ENCODE measurements at regions not wholly inside any gene's neighbourhood (a gene's known extent, or its start where the extent isn't known, plus 50 kb on each side); places are given as distances from the start of the nearest gene placed in this dataset.
A peak's percentile ranks its signal among the peaks of the same experiment; 100 is the strongest.

DNA sequence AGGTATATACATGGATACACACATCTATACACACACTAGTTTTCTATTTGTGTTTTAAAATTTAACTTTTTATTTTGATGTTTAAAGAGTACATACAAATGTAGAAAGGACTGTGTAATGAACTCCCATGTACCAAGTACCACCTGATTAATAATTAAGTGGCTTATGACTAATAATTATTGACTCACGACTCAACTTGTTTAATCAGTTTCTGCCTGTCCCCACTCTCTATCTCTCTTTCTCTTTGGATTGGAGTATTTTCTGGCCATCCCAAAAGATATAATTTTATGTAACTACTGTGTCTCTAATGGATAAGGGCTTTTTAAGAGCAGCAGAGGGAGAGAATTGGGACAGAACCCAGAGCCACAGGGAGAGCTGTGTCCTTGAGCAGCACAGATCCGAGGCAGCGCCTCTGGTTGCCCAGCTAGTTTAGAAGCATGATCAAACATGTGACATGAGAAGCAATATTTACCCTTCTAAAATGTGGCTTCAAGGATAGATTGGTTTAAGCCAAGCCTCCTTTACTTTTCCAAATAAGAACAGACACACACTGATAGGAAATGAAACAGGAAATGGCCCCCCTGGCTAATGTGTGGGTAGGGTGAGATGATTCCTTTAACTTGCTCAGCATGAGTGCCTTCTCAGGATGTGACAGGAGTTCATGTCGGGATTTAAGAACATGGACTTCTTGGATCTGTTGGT, 81.0 kb downstream of the ERMARD start:
- Histone ChIP-seq H3K14ac (ENCODE audit: low read length) (no peak overlapping the region), H3K4me2 (ENCODE audit: insufficient read depth, low read length, poor library complexity, severe bottlenecking) (no peak overlapping the region), H3K18ac (ENCODE audit: low read length) (no peak overlapping the region), H3K79me1 (ENCODE audit: low read depth, low read length) (no peaks in the 10 kb centered on the region), H3K27ac (replicated peaks; ENCODE audit: low read length) (no peak overlapping the region), H2BK15ac (ENCODE audit: low read length) (no peak overlapping the region), H3K4ac (ENCODE audit: low read length) (no peak overlapping the region), H3K4me1 (ENCODE audit: control insufficient read depth in 2 of 2, insufficient read depth in 1 of 2, low read depth in 1 of 2, low read length in 2 of 2) (peaks cover 3 to 6% of the 10 kb centered on the region in 2 donors), H3K23ac (ENCODE audit: low read depth, low read length, poor library complexity) (no peak overlapping the region), H2AFZ (ENCODE audit: low read length) (peak overlapping the region; percentile 64), H3K27me3 (ENCODE audit: control insufficient read depth in 3 of 3, insufficient read depth in 3 of 3, low read depth in 1 of 3, low read length in 3 of 3) (peaks cover 0 to 19% (median 2%) of the 10 kb centered on the region in 3 experiments), H3K9me3 (replicated peaks in 1 of 2; ENCODE audit: control insufficient read depth in 2 of 2, insufficient read depth in 1 of 2, low read depth in 1 of 2, low read length in 2 of 2) (no peaks in the 10 kb centered on the region), H2BK5ac (ENCODE audit: low read length) (no peak overlapping the region), H2AK5ac (ENCODE audit: low read depth, low read length) (no peak overlapping the region), H4K91ac (ENCODE audit: low read depth, low read length, poor library complexity) (no peak overlapping the region), H2BK12ac (ENCODE audit: low read length) (no peak overlapping the region), H2BK120ac (ENCODE audit: low read depth, low read length) (no peak overlapping the region), H3K36me3 (replicated peaks in 1 of 2; ENCODE audit: control insufficient read depth in 2 of 2, insufficient read depth in 2 of 2, low read length in 2 of 2) (no peaks in the 10 kb centered on the region), H3K4me3 (ENCODE audit: low read length in 2 of 2) (no peak overlapping the region), H4K8ac (ENCODE audit: low read depth, low read length) (no peak overlapping the region), H3K9ac (ENCODE audit: low read depth, low read length, poor library complexity) (no peak overlapping the region)
- DNase-seq (ENCODE audit: low spot score): no peak
- WGBS, 2 donors (ENCODE audit: extremely low coverage in 2 of 2, insufficient read length in 2 of 2, insufficient replicate concordance in 1 of 2): no CpG with 5 or more reads among the region's 4 CpGs

DNA sequence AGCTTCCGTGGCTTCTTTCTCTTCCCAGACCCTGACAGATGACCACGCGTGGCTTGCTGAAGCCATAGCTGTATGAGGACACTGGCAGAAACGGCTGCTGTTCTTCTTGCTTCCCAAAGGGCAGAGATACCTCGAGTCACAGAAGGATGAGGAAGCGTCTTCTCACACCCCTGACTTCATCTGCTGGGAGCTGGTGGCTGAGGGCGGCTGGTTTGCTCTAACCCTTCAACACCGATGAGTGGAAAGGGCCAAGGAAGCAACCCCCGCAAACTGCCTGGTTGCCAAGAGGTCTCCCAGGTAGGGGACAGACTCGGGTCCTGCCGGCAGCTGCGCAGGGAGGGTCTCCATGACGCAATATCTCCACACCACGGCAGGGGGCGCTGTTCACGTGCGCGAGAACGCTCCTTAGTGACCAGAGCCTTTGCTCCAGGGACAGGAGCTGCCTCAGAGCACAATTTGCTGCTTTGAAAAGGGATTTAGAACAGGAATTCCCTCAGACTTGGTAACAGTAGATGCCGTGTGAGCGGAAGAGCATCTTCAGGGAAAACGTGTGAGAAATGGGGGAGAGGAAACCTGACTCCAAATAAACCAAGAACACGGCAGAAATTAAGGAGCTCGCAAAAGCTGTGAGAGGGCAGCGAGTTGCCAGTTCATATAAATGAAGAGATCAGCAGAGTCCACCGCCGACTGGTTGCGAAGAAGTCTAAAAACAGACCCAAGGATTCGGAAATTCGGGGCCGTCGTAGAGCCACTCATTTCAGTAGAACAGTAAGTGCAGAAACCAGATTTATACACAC, 80.2 kb downstream of the ERMARD start:
- Histone ChIP-seq H3K27me3 (ENCODE audit: control insufficient read depth in 3 of 3, insufficient read depth in 3 of 3, low read depth in 1 of 3, low read length in 3 of 3) (peaks cover 0 to 13% (median 2%) of the 10 kb centered on the region in 3 experiments), H3K18ac (ENCODE audit: low read length) (peak overlapping the region; percentile 82), H2AK5ac (ENCODE audit: low read depth, low read length) (no peak overlapping the region), H2BK5ac (ENCODE audit: low read length) (no peak overlapping the region), H3K36me3 (replicated peaks in 1 of 2; ENCODE audit: control insufficient read depth in 2 of 2, insufficient read depth in 2 of 2, low read length in 2 of 2) (no peaks in the 10 kb centered on the region), H3K79me1 (ENCODE audit: low read depth, low read length) (no peaks in the 10 kb centered on the region), H3K27ac (replicated peaks; ENCODE audit: low read length) (no peak overlapping the region), H3K14ac (ENCODE audit: low read length) (no peak overlapping the region), H3K4ac (ENCODE audit: low read length) (no peak overlapping the region), H2AFZ (ENCODE audit: low read length) (peak overlapping the region; percentile 73), H4K8ac (ENCODE audit: low read depth, low read length) (no peak overlapping the region), H3K23ac (ENCODE audit: low read depth, low read length, poor library complexity) (no peak overlapping the region), H3K4me3 (ENCODE audit: low read length in 2 of 2) (no peak overlapping the region), H2BK12ac (ENCODE audit: low read length) (peak overlapping the region; percentile 33), H3K9ac (ENCODE audit: low read depth, low read length, poor library complexity) (no peak overlapping the region), H3K9me3 (replicated peaks in 1 of 2; ENCODE audit: control insufficient read depth in 2 of 2, insufficient read depth in 1 of 2, low read depth in 1 of 2, low read length in 2 of 2) (peaks cover 0 to 6% of the 10 kb centered on the region in 2 donors), H3K4me1 (ENCODE audit: control insufficient read depth in 2 of 2, insufficient read depth in 1 of 2, low read depth in 1 of 2, low read length in 2 of 2) (peaks cover 4 to 6% of the 10 kb centered on the region in 2 donors), H4K91ac (ENCODE audit: low read depth, low read length, poor library complexity) (no peak overlapping the region), H2BK120ac (ENCODE audit: low read depth, low read length) (no peak overlapping the region), H3K4me2 (ENCODE audit: insufficient read depth, low read length, poor library complexity, severe bottlenecking) (no peak overlapping the region), H2BK15ac (ENCODE audit: low read length) (no peak overlapping the region)
- no CpG with 5 or more reads among the region's 32 CpGs for WGBS, 2 donors (ENCODE audit: extremely low coverage in 2 of 2, insufficient read length in 2 of 2, insufficient replicate concordance in 1 of 2)
- peak; percentile 82 for DNase-seq (ENCODE audit: low spot score)
